SK-N-SH treated with all-trans-retinoic acid at 6 μM for 48 hours (cell line): ENCODE measurements at regions not wholly inside any gene's neighbourhood (a gene's known extent, or its start where the extent isn't known, plus 50 kb on each side); places are given as distances from the start of the nearest gene placed in this dataset.

Source experiments
- PATZ1 ChIP-seq: fragments of 250-450 bp; sonication (Bioruptor Pico); IDR thresholded peaks from 2 replicates; pipeline ENCODE4 v1.8.0; 2020; ENCODE audit warnings: mild to moderate bottlenecking, moderate library complexity, borderline replicate concordance
- PPARA ChIP-seq: fragments of 250-450 bp; sonication (Bioruptor Pico); IDR thresholded peaks from 2 replicates; pipeline ENCODE4 v1.5.0; 2020; ENCODE audit warnings: mild to moderate bottlenecking, borderline replicate concordance

GRCh38 chr10:17504547-17505245 is 50.3 kb upstream of the ST8SIA6 start:
- TF ChIP-seq PPARA (CRISPR knock-in tag), result no peak
- TF ChIP-seq PATZ1 (CRISPR knock-in tag), result no peak
